ENCODE measurements at regions not wholly inside any gene's neighbourhood (a gene's known extent, or its start where the extent isn't known, plus 50 kb on each side); places are given as distances from the start of the nearest gene placed in this dataset.

DNA sequence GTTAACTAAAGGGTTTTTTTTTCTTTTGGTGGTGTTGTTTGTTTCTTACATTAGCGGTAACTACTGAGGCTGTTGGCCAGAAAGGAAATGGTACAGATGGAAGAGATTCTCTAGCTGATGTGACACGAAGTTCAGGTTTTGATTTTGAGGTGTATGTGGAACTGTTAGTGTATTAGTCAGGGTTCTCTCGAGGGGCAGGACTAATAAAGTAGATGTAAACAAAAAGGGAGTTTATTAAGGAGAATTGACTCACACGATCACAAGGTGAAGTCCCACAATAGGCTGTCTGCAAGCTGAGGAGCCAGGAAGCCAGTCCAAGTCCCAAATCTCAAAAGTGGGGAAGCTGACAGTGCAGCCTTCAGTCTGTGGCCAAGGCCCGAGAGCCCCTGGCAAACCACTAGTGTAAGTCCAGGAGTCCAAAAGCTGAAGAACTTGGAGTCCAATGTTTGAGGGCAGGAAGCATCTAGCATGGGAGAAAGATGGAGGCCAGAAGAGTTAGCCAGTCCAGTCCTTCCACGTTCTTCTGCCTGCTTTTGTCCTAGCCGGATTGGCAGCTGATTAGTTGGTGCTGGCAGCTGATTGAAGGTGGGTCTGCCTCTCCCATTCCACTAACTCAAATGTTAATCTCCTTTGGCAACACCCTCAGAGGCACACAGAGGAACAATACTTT, 577.6 kb downstream of the EFNB2 start:
- H3K4me3 ChIP-seq (ENCODE audit: control insufficient read depth, low read depth, low read length), result no peak overlapping the region
- DNase-seq (ENCODE audit: low read depth), result no peak
- TF ChIP-seq, protein P1, sequence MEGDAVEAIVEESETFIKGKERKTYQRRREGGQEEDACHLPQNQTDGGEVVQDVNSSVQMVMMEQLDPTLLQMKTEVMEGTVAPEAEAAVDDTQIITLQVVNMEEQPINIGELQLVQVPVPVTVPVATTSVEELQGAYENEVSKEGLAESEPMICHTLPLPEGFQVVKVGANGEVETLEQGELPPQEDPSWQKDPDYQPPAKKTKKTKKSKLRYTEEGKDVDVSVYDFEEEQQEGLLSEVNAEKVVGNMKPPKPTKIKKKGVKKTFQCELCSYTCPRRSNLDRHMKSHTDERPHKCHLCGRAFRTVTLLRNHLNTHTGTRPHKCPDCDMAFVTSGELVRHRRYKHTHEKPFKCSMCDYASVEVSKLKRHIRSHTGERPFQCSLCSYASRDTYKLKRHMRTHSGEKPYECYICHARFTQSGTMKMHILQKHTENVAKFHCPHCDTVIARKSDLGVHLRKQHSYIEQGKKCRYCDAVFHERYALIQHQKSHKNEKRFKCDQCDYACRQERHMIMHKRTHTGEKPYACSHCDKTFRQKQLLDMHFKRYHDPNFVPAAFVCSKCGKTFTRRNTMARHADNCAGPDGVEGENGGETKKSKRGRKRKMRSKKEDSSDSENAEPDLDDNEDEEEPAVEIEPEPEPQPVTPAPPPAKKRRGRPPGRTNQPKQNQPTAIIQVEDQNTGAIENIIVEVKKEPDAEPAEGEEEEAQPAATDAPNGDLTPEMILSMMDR (conservative IDR thresholded peaks at IDR 0.05; ENCODE audit: control insufficient read depth, insufficient read depth, low read depth, low read length), result no peak

DNA sequence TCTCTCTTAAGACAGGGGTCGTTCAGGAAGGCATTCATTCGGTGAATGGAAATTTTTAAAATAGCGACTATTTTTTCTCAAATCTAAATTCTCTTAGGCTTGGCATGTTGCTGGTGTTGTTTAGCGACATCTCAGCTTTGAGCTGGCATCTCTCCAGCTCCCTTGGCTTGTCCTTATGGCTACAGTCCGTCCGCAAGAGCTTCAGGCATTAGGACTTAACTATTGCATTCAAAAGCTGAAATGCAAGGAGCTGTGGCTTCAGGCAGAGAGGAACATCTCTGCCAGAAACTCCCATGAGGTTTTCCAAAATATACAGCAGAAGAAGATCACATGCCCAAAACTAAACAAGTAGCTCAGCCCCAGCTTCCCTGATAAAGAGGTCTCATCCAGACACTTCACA, 578.5 kb downstream of the EFNB2 start:
- no peak overlapping the region for H3K4me3 ChIP-seq (ENCODE audit: control insufficient read depth, low read depth, low read length)
- no peak for DNase-seq (ENCODE audit: low read depth)
- TF ChIP-seq, protein P1 (conservative IDR thresholded peaks at IDR 0.05; ENCODE audit: control insufficient read depth, insufficient read depth, low read depth, low read length), result no peak

DNA sequence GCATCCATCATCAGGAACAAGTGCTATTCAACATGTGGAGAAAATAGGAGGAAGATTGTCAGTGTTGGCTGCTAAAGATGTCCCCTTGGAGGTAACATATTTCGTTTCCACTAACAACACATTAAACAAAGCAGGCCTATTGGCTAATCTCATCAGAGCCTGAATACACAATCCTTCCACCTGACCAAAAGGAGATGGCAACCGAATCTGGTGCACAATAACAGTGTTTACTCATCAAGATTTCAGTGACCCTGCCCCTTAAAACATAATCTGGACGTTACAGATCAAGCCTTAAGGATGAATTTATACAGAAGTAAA, 582.5 kb downstream of the EFNB2 start:
- TF ChIP-seq, protein P1 (conservative IDR thresholded peaks at IDR 0.05; ENCODE audit: control insufficient read depth, insufficient read depth, low read depth, low read length), result no peak
- no peak overlapping the region for H3K4me3 ChIP-seq (ENCODE audit: control insufficient read depth, low read depth, low read length)
- no peak for DNase-seq (ENCODE audit: low read depth)

DNA sequence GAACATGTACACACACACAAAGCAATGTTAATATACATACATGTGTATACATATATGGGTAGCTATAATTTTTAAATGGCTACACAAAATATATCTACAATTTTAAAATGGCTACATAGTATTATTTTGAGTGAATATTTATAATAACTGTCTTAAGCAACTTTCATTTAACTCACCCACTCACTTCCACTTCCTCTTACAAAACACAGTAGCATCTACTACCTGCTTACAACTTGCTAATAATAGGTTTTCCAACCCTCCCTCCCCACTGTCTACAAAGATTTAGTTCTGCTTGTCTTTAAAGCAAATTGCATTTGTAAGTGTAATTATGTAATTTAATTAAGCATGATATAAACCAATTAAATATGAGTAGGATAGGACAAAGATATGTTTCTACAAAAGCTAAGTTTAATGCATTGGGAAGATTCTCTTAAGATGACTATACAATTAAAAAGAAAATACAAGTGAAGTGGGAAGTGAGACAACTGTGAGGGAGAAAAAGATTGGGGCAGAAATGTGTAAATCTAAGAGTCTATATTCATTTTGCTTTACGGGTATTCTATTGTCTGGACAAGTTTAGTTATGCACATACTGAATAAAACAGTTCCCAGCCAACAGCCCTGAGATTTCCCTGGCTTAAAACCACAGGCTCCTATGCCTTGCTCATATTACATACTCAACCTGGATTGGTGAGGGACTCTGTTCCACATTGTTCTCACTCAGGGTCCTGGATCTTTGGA, 583.1 kb downstream of the EFNB2 start:
- no peak overlapping the region for H3K4me3 ChIP-seq (ENCODE audit: control insufficient read depth, low read depth, low read length)
- DNase-seq (ENCODE audit: low read depth), result no peak
- TF ChIP-seq, protein P1 (conservative IDR thresholded peaks at IDR 0.05; ENCODE audit: control insufficient read depth, insufficient read depth, low read depth, low read length), result no peak

DNA sequence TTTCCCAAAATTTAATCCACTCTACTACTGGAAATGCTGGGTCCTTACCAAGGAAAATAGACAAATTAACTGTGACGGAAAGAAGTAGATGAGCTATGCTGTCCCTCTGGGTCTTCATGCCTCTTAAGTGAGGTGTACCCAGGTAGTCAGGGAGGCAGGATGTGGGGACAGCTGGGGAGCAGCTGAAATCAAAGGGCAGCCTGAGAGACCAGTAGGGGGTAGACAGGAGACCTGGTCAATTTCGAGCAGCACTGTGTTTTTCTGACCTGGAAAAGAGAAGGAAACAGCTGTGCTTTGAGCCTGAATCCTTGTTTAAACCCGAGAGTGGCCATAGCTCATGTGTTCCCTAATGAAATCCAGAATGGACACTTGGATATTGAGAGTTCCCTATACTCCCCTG, 587.3 kb downstream of the EFNB2 start:
- no peak overlapping the region for H3K4me3 ChIP-seq (ENCODE audit: control insufficient read depth, low read depth, low read length)
- TF ChIP-seq, protein P1 (conservative IDR thresholded peaks at IDR 0.05; ENCODE audit: control insufficient read depth, insufficient read depth, low read depth, low read length), result no peak
- DNase-seq (ENCODE audit: low read depth), result no peak

DNA sequence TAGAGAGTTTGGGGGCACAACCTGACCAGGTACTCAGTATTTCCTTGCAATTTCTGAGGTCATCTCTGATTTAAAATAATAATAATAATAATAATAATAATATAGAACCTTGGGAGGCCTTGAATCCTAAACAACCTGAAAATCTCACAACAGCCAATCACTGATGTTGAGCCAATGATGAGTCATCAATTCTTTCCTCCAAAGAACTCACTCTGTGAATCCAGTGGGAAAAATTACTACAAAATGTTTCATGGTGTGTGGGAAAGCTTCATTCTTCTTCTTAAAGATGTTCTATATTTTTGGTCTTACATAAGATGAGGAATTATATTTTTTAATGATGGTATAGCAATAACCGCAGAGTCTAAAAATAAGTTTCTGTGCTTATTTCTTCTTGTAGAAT, 594.6 kb downstream of the EFNB2 start:
- no peak overlapping the region for H3K4me3 ChIP-seq (ENCODE audit: control insufficient read depth, low read depth, low read length)
- DNase-seq (ENCODE audit: low read depth), result peak; percentile 13
- TF ChIP-seq, protein P1 (conservative IDR thresholded peaks at IDR 0.05; ENCODE audit: control insufficient read depth, insufficient read depth, low read depth, low read length), result no peak
